Adrenal gland (tissue), 9 donors: ENCODE measurements at regions not wholly inside any gene's neighbourhood (a gene's known extent, or its start where the extent isn't known, plus 50 kb on each side); places are given as distances from the start of the nearest gene placed in this dataset.

Experiments
- DNase-seq, 7 donors: peaks; one replicate each; pipeline ENCODE4 v3.0.0-alpha.2; 2019 to 2020
- H3K27ac ChIP-seq, 5 donors: fragments of 200-600 bp; sonication (generic) in 4 of 5; 1 replicate in 3 of 5; 2 replicates in 2 of 5; pipeline versions ENCODE4 v1.5.1 to v1.8.0; 2016 to 2020; ENCODE audit warnings: mild to moderate bottlenecking in 1 of 5
- H3K27me3 ChIP-seq: fragments of 200-600 bp; 2 replicates; pipeline ENCODE4 v1.8.0; 2021
- H3K36me3 ChIP-seq, 2 donors: fragments of 200-600 bp; replicated peaks in 1 of 2; 1 replicate in 1 of 2; 2 replicates in 1 of 2; pipeline versions ENCODE4 v1.5.1 to v1.8.0; 2018 to 2022
- H3K4me1 ChIP-seq, 2 donors: fragments of 200-600 bp; replicated peaks in 1 of 2; 1 replicate in 1 of 2; 2 replicates in 1 of 2; pipeline versions ENCODE4 v1.5.1 to v1.8.0; 2018 to 2021
- H3K4me3 ChIP-seq, 4 donors: fragments of 200-600 bp; sonication (generic) in 3 of 4; one replicate each; pipeline ENCODE4 v1.5.1; 2016 to 2018
- H3K9me3 ChIP-seq, 3 donors: fragments of 200-600 bp; sonication (generic) in 1 of 3; replicated peaks in 1 of 3; 1 replicate in 2 of 3; 2 replicates in 1 of 3; pipeline versions ENCODE4 v1.5.1 to v1.8.0; 2016 to 2021
- CTCF ChIP-seq, 6 experiments: fragments of 450-650 bp in 4 of 6; fragments of 200-600 bp in 2 of 6; sonication (generic) in 1 of 6; IDR thresholded peaks; 1 replicate in 5 of 6; 2 replicates in 1 of 6; pipeline versions ENCODE4 v1.5.1 to v1.8.0; 2016 to 2021; ENCODE audit warnings: antibody characterized with exemption in 6 of 6, mild to moderate bottlenecking in 2 of 6, moderate library complexity in 1 of 6
- POLR2A ChIP-seq, 2 donors: fragments of 450-650 bp; IDR thresholded peaks; one replicate each; pipeline ENCODE4 v1.6.1; 2017; ENCODE audit warnings: antibody characterized with exemption in 2 of 2, mild to moderate bottlenecking in 2 of 2, moderate library complexity in 1 of 2
- WGBS, 4 donors: extraction: QIAGEN DNeasy Blood & Tissue Kit in 2 of 4; methylation state at CpG; one replicate each; pipeline versions ENCODE4 v1.1.5 to v1.1.7; 2013 to 2017; 5-methylcytosine and 5-hydroxymethylcytosine counted together
- intact Hi-C, 2 donors: fragments of 100-400 bp; cut with DNase I; formaldehyde crosslinking; loops; one replicate each; pipeline versions ENCODE4 v1.14.1 to v1.15.0; 2022 to 2023
- donor health status: healthy with polysubstance abuse.
- donor health status: Bipolar disorder and iron deficiency.
- donor health status: DM: yes; HTN: yes; CAD: no.
- donor health status: DM: no; HTN: no; CAD: no.
- donor health status: DM: no; HTN: no; CAD: no.

- 30 to 33% (median 32%) methylated on average over 2 of the region's 2 CpGs for WGBS, 4 donors
- Histone ChIP-seq H3K4me3 (no peak overlapping the region), H3K4me1 (no peaks in the 10 kb centered on the region), H3K9me3 (no peaks in the 10 kb centered on the region), H3K27ac (no peak overlapping the region), H3K27me3 (no peaks in the 10 kb centered on the region), H3K36me3 (no peaks in the 10 kb centered on the region)
- intact Hi-C loops: no loop called here
- no peak for TF ChIP-seq POLR2A (IDR thresholded peaks at IDR 0.05)
- no peak for TF ChIP-seq CTCF (IDR thresholded peaks at IDR 0.05)
- DNase-seq: no peak
Observed at GRCh38 chr2:107202962-107203591, 317.1 kb upstream of the ST6GAL2 start.

GRCh38 chr2:107215401-107216350 is 329.7 kb upstream of the ST6GAL2 start:
- intact Hi-C loops: no loop called here
- H3K27me3 ChIP-seq: no peaks in the 10 kb centered on the region
- 72% methylated on average over 9 of the region's 9 CpGs for WGBS, 4 donors
- no peak overlapping the region for H3K27ac ChIP-seq
- TF ChIP-seq CTCF (IDR thresholded peaks at IDR 0.05) (no peak), POLR2A (IDR thresholded peaks at IDR 0.05) (no peak)
- no peaks in the 10 kb centered on the region for H3K4me1 ChIP-seq
- H3K36me3 ChIP-seq: no peaks in the 10 kb centered on the region
- no peak for DNase-seq
- no peak overlapping the region for H3K4me3 ChIP-seq
- H3K9me3 ChIP-seq: no peaks in the 10 kb centered on the region

GRCh38 chr2:107218208-107218607 is 332.2 kb upstream of the ST6GAL2 start:
- Histone ChIP-seq H3K4me1 (no peaks in the 10 kb centered on the region), H3K27ac (no peak overlapping the region), H3K36me3 (no peaks in the 10 kb centered on the region), H3K27me3 (no peaks in the 10 kb centered on the region), H3K9me3 (no peaks in the 10 kb centered on the region), H3K4me3 (no peak overlapping the region)
- DNase-seq: no peak
- TF ChIP-seq POLR2A (IDR thresholded peaks at IDR 0.05): no peak
- no peak for TF ChIP-seq CTCF (IDR thresholded peaks at IDR 0.05)
- intact Hi-C loops: no loop called here
- WGBS, 4 donors: 84 to 93% (median 88%) methylated on average over 1 of the region's 1 CpG

- H3K36me3 ChIP-seq: no peaks in the 10 kb centered on the region
- no peaks in the 10 kb centered on the region for H3K4me1 ChIP-seq
- H3K27me3 ChIP-seq: no peaks in the 10 kb centered on the region
- intact Hi-C loops: no loop called here
- no peak overlapping the region for H3K4me3 ChIP-seq
- no peak for DNase-seq
- H3K27ac ChIP-seq: no peak overlapping the region
- H3K9me3 ChIP-seq: no peaks in the 10 kb centered on the region
- no peak for TF ChIP-seq POLR2A (IDR thresholded peaks at IDR 0.05)
- TF ChIP-seq CTCF (IDR thresholded peaks at IDR 0.05): no peak
Observed at GRCh38 chr2:107222466-107222865, 336.5 kb upstream of the ST6GAL2 start.
